Fibroblast of skin of right biceps (primary cell): ENCODE measurements at regions not wholly inside any gene's neighbourhood (a gene's known extent, or its start where the extent isn't known, plus 50 kb on each side); places are given as distances from the start of the nearest gene placed in this dataset.
"Not testable (repeated sequence)": the region's sequence is repeated elsewhere in the genome, so short reads cannot be mapped to it uniquely, and the experiment has no call there.

Experiments
- DNase-seq: peaks from one replicate; pipeline ENCODE4 v3.0.0-alpha.2; 2013

DNA sequence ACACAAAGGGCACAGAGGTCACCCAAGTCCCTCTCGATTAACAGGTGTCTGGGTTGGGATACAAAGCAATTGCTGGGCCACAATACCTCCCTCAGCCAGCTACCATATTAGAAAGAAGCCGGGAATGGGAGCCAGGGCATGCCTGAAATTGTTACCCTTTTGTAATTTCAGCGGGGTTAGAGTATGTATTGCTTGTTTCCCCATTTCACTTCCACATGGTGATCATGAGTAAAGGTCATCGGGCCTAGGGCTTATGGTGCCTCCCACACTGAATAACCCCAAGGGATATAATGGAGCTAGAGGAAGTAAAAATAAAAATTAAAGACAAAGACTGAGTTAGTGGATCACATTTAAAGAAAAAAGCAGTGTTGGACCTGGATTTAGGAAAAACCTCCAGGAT, 437.2 kb upstream of the KLHL29 start:
- no peak for DNase-seq

DNA sequence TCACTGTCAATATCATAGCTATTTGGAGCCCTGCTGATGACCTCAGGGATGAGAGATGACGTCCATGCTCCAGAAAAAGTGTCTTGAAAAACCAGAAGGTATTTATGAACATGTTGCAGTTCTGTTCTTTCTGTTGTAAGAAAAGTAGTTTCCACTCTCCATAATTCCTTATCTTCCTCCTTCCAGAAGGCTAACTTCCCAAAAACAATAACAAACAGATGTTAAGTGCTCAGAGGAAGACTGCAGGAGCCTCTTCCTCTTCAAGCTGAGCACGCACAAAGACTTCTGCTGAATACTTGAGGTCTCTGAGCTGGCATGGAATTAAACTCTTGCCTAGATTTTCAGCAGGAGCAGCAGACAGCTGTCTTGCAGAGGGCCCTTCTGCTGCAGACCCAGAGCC, 434.5 kb upstream of the KLHL29 start:
- no peak for DNase-seq

GRCh38 chr2:22952656-22953225, 432.2 kb upstream of the KLHL29 start:
- no peak for DNase-seq

- DNase-seq, result no peak
Observed at GRCh38 chr2:22957446-22957845, 427.5 kb upstream of the KLHL29 start.

- no peak for DNase-seq
Observed at GRCh38 chr2:22958308-22958707, 426.7 kb upstream of the KLHL29 start.

DNA sequence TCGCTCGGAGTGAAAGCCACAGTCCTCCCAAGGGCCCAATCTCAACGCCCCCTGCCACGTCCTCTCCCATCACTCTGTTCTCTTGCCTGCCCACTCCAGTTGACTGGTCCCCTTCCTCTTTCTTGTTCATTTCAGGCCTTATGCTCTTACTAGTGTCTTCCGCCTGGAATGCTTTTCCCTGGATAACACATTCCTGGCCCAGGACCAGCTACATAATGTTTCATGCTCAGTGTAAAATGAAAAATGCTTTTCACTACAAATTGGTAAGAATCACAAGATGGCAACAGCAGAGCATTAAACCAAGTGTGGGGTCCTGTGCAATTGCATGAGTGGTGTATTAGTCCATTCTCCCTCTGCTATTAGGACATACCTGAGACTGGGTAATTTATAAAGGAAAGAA, 417.2 kb upstream of the KLHL29 start:
- DNase-seq, result no peak

DNA sequence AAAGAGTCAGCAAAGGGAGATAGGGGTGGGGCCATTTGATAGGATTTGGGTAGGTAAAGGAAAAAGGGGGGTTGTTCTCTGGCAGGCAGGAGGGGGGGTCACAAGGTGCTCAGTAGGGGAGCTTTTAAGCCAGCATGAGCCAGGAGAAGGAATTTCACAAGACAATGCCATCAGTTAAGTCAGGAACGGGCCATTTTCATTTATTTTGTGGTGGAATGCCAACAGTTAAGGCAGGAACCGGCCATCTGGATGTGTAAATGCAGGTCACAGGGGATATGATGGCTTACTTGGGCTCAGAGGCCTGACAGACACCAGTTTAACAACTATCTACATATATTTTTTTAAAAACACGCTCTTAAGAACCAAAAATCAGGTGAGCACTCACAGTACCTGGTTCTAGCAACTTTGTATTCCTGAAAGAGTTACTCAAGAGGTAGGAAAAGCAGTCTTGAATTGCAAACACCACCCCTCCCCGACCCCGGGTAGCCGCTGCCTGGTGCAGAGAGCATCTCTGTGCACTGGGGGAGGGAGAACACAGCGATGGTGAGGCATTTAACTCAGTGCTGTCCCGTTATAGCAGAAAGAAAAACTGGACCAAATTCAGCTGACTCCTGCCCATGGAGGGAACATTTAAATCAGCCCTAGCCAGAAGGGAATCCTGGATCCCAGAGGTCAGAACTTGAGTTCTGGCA, 414.5 kb upstream of the KLHL29 start:
- DNase-seq, result no peak

DNA sequence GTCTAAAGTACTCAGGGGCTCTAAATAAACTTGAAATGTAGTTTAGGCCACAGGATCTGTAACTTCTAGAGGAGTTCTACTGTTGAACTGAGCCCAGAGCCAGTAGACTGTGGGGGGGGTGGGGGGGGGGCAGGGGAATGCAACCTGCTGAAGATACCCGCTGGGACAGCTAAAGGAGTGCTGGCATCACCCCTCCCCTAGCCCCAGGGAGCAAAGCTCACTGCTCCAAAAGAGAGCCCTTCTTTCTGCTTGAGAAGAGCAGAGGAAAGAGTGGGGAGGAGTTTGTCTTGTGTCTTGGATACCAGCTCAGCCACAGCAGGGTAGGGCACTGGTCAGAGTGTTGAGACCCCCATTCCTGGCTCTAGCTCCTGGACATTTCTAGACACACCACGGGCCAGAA, 414.0 kb upstream of the KLHL29 start:
- DNase-seq, result no peak

- no peak for DNase-seq
Observed at GRCh38 chr2:22981785-22982184, 403.2 kb upstream of the KLHL29 start.

DNA sequence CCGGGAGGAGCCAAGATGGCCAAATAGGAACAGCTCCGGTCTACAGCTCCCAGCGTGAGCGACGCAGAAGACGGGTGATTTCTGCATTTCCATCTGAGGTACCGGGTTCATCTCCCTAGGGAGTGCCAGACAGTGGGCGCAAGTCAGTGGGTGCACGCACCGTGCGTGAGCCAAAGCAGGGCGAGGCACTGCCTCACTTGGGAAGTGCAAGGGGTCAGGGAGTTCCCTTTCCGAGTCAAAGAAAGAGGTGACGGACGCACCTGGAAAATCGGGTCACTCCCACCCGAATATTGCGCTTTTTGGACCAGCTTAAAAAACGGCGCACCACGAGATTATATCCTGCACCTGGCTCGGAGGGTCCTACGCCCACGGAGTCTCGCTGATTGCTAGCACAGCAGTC, 400.8 kb upstream of the KLHL29 start:
- not testable (repeated sequence) for DNase-seq

GRCh38 chr2:22990246-22990645, 394.7 kb upstream of the KLHL29 start:
- DNase-seq, result no peak

GRCh38 chr2:22991844-22992243, 393.1 kb upstream of the KLHL29 start:
- no peak for DNase-seq

GRCh38 chr2:22992441-22992840, 392.5 kb upstream of the KLHL29 start:
- no peak for DNase-seq

DNA sequence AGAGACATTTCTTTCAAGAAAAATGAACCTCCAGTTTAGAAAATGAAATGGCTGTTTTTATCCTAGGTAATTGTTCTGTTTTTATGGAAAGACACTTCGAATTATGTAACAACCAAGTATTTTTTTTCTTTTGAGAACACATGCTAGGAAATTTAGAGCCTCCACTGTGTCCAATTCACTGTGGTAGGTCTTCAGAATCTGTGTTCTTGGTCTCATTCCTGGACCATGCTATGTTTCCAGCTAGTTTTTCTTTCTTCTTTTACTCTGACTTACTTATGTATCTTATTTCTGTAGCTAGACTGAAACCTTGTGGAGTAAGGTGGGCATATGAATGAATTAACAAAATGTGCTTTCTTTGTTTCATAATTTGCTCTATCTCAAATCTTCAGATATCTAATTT, 391.7 kb upstream of the KLHL29 start:
- no peak for DNase-seq

- DNase-seq, result no peak
Observed at GRCh38 chr2:22995576-22995975, 389.4 kb upstream of the KLHL29 start.

GRCh38 chr2:22996911-22997310, 388.1 kb upstream of the KLHL29 start:
- DNase-seq, result no peak

GRCh38 chr2:22998359-22998758, 386.6 kb upstream of the KLHL29 start:
- peak; percentile 61 for DNase-seq

DNA sequence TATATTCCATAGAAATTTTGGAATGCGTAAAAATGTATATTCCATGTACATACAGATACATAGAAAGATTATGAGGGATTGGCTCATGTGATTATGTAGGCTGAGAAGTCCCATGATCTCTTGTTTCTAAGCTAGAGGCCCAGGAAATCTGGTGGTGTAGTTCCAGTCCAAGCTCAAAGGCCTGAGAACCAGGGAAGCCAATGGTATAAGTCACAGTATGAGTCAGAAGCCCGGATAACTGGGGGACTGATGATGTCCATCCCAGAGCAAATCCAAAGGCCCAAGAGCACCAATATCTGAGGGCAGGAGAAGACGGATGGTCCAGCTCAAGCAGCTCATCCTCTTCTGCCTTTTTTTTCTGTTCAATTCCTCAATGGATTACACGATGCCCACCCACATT, 385.0 kb upstream of the KLHL29 start:
- DNase-seq, result peak; percentile 62

GRCh38 chr2:23002234-23002633, 382.7 kb upstream of the KLHL29 start:
- no peak for DNase-seq

DNA sequence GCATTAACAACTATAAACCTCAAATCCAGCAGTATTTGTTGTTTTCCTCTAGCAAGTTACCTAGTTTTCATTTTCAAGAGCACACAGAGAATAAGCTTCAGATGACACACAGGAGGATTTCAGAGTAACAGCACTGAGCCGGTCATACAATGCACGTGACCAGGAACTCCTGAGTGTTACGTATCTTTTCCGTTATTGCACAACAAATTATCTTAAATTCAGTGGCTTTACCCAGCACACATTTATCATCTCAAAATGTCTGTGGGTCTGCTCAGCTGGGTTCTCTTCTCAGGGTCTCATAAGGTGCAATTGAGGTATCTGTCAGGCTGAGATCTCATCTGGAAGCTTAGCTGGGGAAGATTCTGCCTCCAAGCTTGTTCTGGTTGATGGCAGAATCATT, 379.5 kb upstream of the KLHL29 start:
- DNase-seq, result no peak

GRCh38 chr2:23007631-23008235, 377.2 kb upstream of the KLHL29 start:
- no peak for DNase-seq

DNA sequence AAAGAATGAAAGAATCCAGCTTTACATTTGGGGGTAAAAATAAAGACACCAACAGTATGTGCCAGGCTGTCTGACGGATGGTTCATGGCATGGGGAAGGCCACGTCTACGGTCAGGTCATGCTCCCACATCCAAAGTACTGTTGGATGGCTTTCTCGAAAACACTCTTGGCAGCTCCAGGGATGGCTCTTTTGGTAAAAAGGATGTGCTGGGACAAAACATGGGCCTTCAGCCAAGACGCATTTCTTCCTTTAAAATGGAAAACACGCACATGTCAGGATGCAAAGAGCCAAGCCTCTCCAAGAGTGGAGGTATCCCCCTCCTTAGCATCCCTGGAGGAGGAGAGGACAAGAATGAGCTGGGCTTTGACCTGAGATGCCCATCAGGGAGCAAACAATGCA, 376.5 kb upstream of the KLHL29 start:
- no peak for DNase-seq

GRCh38 chr2:23008951-23009350, 376.0 kb upstream of the KLHL29 start:
- DNase-seq, result no peak

DNA sequence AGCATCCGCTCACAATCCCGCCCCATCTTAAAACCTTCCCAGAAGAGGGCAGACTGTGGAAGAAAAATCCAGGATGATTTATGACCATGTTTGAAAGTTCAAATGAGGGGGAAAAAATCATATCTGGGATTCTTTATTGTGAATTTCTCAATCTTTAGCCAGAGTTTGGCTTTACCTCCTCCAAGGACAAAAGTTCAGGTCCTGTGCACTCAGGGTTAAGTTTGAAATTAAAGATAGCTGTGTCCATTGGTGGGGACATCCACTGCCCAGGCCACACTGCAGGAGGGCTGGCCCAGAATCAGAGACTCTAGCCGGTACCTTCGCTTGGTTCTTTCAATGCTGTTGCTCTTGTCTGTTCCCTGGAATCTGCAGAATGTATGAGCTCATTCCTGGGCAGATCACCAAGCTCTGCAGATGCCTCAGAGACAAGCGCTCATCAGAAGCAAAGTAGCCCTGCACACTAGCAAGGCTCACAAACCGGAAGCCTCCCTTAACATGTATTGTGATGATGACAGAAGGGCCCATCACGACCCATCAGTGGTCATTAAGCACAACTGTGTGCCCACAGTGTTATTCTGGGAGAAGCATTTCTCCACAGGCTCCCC, 375.3 kb upstream of the KLHL29 start:
- peak; percentile 85 for DNase-seq
